ENCODE measurements at regions not wholly inside any gene's neighbourhood (a gene's known extent, or its start where the extent isn't known, plus 50 kb on each side); places are given as distances from the start of the nearest gene placed in this dataset.

GRCh38 chr9:134487066-134487710 is 154.4 kb upstream of the COL5A1 start:
- H3K9me3 ChIP-seq = no peaks in the 10 kb centered on the region
- no peaks in the 10 kb centered on the region for H3K36me3 ChIP-seq
- no peak overlapping the region for H3K4me3 ChIP-seq (ENCODE audit: low read depth, low read length)
- TF ChIP-seq CTCF (IDR thresholded peaks at IDR 0.05; ENCODE audit: low read depth, low read length) = no peak
- DNase-seq = peak; percentile 5
- no peaks in the 10 kb centered on the region for H3K27me3 ChIP-seq
- H3K4me1 ChIP-seq = peaks cover 9% of the 10 kb centered on the region

GRCh38 chr9:134488331-134489280 is 153.0 kb upstream of the COL5A1 start:
- no peak for DNase-seq
- no peak for TF ChIP-seq CTCF (IDR thresholded peaks at IDR 0.05; ENCODE audit: low read depth, low read length)

GRCh38 chr9:134489621-134490408 is 151.8 kb upstream of the COL5A1 start:
- Histone ChIP-seq H3K4me3 (ENCODE audit: low read depth, low read length) (no peak overlapping the region), H3K4me1 (peaks cover 16% of the 10 kb centered on the region)

More at GRCh38 chr9:134488331-134489280, 153.0 kb upstream of the COL5A1 start:
- Histone ChIP-seq H3K4me3 (ENCODE audit: low read depth, low read length) (no peak overlapping the region), H3K9me3 (no peaks in the 10 kb centered on the region), H3K4me1 (peaks cover 16% of the 10 kb centered on the region), H3K27me3 (no peaks in the 10 kb centered on the region), H3K36me3 (no peaks in the 10 kb centered on the region)

GRCh38 chr9:134490446-134490845 is 151.2 kb upstream of the COL5A1 start:
- H3K9me3 ChIP-seq = no peaks in the 10 kb centered on the region
- DNase-seq = no peak
- TF ChIP-seq CTCF (IDR thresholded peaks at IDR 0.05; ENCODE audit: low read depth, low read length) = no peak
- H3K4me3 ChIP-seq (ENCODE audit: low read depth, low read length) = no peak overlapping the region
- H3K4me1 ChIP-seq = peaks cover 16% of the 10 kb centered on the region
- no peaks in the 10 kb centered on the region for H3K27me3 ChIP-seq
- no peaks in the 10 kb centered on the region for H3K36me3 ChIP-seq

More at GRCh38 chr9:134489621-134490408, 151.8 kb upstream of the COL5A1 start:
- no peak for TF ChIP-seq CTCF (IDR thresholded peaks at IDR 0.05; ENCODE audit: low read depth, low read length)
- no peak for DNase-seq
- no peaks in the 10 kb centered on the region for H3K36me3 ChIP-seq
- H3K27me3 ChIP-seq = no peaks in the 10 kb centered on the region
- no peaks in the 10 kb centered on the region for H3K9me3 ChIP-seq

- TF ChIP-seq CTCF (IDR thresholded peaks at IDR 0.05; ENCODE audit: low read depth, low read length) = no peak
- Histone ChIP-seq H3K27me3 (no peaks in the 10 kb centered on the region), H3K36me3 (no peaks in the 10 kb centered on the region), H3K4me1 (peaks cover 16% of the 10 kb centered on the region), H3K9me3 (no peaks in the 10 kb centered on the region), H3K4me3 (ENCODE audit: low read depth, low read length) (no peak overlapping the region)
- DNase-seq = no peak
These were observed 150.3 kb upstream of the COL5A1 start for GRCh38 chr9:134491196-134491835.
